ENCODE measurements at regions not wholly inside any gene's neighbourhood (a gene's known extent, or its start where the extent isn't known, plus 50 kb on each side); places are given as distances from the start of the nearest gene placed in this dataset.

DNA sequence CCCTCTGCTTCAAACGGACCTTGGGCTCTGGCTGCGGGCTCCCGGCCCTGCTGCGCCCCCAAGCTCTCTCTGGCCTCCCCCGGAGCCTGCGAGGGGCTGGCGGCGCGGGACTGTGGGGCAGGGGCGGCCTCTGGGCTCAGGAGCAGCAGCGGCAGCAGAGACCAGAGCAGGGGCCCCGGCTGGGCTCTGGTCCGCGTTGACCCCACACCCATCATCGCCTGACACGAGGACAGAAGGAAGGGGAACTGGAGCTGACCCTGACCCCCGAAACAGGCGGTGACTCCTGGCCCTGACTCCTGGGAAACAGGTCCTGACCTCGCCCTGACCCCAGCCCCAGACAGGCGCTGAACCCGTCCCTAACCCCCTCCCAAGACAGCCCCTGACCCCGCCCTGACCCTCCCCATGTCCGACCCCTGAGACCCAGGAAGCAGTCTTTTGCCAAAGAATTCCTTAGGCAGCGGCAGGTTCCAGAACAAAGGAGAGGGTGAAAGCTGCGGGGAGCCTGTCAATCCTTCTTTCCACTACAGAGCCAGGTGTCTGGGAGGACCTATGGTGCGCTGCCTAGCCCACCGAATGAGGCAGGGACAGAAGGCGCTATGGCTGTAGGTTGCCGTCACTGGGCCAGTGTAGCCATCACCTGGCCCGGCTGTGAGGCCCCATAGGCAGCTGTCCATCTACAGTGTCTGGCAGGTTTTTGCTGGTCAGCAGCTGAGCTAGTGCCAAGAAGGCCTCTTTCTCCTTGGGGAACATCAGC is 74.7 kb upstream of the SPTLC1 start:
- TF ChIP-seq EZH2 (IDR thresholded peaks at IDR 0.05; ENCODE audit: low read length, unreplicated experiment): no peak
- no peak for TF ChIP-seq EZH2phosphoT487 (IDR thresholded peaks at IDR 0.05; ENCODE audit: borderline replicate concordance, low read length)
- no peak for TF ChIP-seq CTCF (conservative IDR thresholded peaks at IDR 0.05; ENCODE audit: low read depth, low read length)
- no peaks in the 10 kb centered on the region for H3K9me3 ChIP-seq (ENCODE audit: low read length)
- H3K27ac ChIP-seq (ENCODE audit: low read length): no peak overlapping the region
- DNase-seq: no peak
- H3K4me1 ChIP-seq (ENCODE audit: insufficient read depth, low read length): no peaks in the 10 kb centered on the region
- POLR2A ChIA-PET (ENCODE audit: unreplicated experiment): no interaction called here
- no peaks in the 10 kb centered on the region for H4K20me1 ChIP-seq (ENCODE audit: low read length)
- no peaks in the 10 kb centered on the region for H3F3A ChIP-seq (ENCODE audit: low read length, unreplicated experiment)
- no peak overlapping the region for H3K9ac ChIP-seq (ENCODE audit: low read length)
- no peak overlapping the region for H3K4me3 ChIP-seq (ENCODE audit: low read length)
- no peak overlapping the region for H3K4me2 ChIP-seq (ENCODE audit: low read length)
- intact Hi-C loops (cut with micrococcal nuclease): no loop called here
- no peak overlapping the region for H2AFZ ChIP-seq (ENCODE audit: low read length)
- BruUV-seq (replicated peaks): no TSS peak
- no peaks in the 10 kb centered on the region for H3K36me3 ChIP-seq (ENCODE audit: low read depth, low read length)
- ATAC-seq: no peak
- CTCF ChIA-PET: no interaction called here
- no peaks in the 10 kb centered on the region for H3K9me2 ChIP-seq (replicated peaks; ENCODE audit: low read length)
- H3K27me3 ChIP-seq (ENCODE audit: low read length): no peaks in the 10 kb centered on the region
- H3K79me2 ChIP-seq (ENCODE audit: low read length): no peaks in the 10 kb centered on the region

- Histone ChIP-seq H3K4me3 (ENCODE audit: low read length) (no peak overlapping the region), H3K36me3 (ENCODE audit: low read depth, low read length) (no peaks in the 10 kb centered on the region), H2AFZ (ENCODE audit: low read length) (no peak overlapping the region), H3K9me2 (replicated peaks; ENCODE audit: low read length) (no peaks in the 10 kb centered on the region), H3K27ac (ENCODE audit: low read length) (no peak overlapping the region), H3K4me2 (ENCODE audit: low read length) (no peak overlapping the region), H3K4me1 (ENCODE audit: insufficient read depth, low read length) (no peaks in the 10 kb centered on the region), H4K20me1 (ENCODE audit: low read length) (no peaks in the 10 kb centered on the region), H3K79me2 (ENCODE audit: low read length) (no peaks in the 10 kb centered on the region), H3K9me3 (ENCODE audit: low read length) (no peaks in the 10 kb centered on the region), H3F3A (ENCODE audit: low read length, unreplicated experiment) (no peaks in the 10 kb centered on the region), H3K9ac (ENCODE audit: low read length) (no peak overlapping the region), H3K27me3 (ENCODE audit: low read length) (no peaks in the 10 kb centered on the region)
- no TSS peak for BruUV-seq (replicated peaks)
- CTCF ChIA-PET: no interaction called here
- ATAC-seq: no peak
- POLR2A ChIA-PET (ENCODE audit: unreplicated experiment): no interaction called here
- DNase-seq: no peak
- intact Hi-C loops (cut with micrococcal nuclease): no loop called here
- TF ChIP-seq EZH2phosphoT487 (IDR thresholded peaks at IDR 0.05; ENCODE audit: borderline replicate concordance, low read length) (no peak), EZH2 (IDR thresholded peaks at IDR 0.05; ENCODE audit: low read length, unreplicated experiment) (no peak), CTCF (conservative IDR thresholded peaks at IDR 0.05; ENCODE audit: low read depth, low read length) (no peak)
Observed at GRCh38 chr9:92188969-92189781, 74.0 kb upstream of the SPTLC1 start.
